ENCODE measurements at regions not wholly inside any gene's neighbourhood (a gene's known extent, or its start where the extent isn't known, plus 50 kb on each side); places are given as distances from the start of the nearest gene placed in this dataset.

- Histone ChIP-seq H2BK20ac (ENCODE audit: low read depth, low read length) (no peak overlapping the region), H4K5ac (ENCODE audit: low read depth, low read length) (no peak overlapping the region), H3K23ac (ENCODE audit: low read depth, low read length) (no peak overlapping the region), H2AFZ (replicated peaks; ENCODE audit: low read length, poor library complexity) (no peak overlapping the region), H3K56ac (ENCODE audit: extremely low read depth, insufficient read depth, low read length) (no peak overlapping the region), H3K9me3 (ENCODE audit: control insufficient read depth, insufficient read depth, low read length) (peaks cover 19% of the 10 kb centered on the region), H3K4me1 (ENCODE audit: control insufficient read depth, insufficient read depth, low read length) (no peaks in the 10 kb centered on the region), H4K20me1 (ENCODE audit: insufficient read depth, low read length) (no peaks in the 10 kb centered on the region), H3K4me2 (ENCODE audit: low read depth, low read length) (no peak overlapping the region), H4K91ac (ENCODE audit: insufficient read depth, low read depth, low read length) (no peak overlapping the region), H2AK5ac (ENCODE audit: low read depth, low read length) (no peak overlapping the region), H2BK15ac (ENCODE audit: low read depth, low read length) (no peak overlapping the region), H3K18ac (ENCODE audit: low read depth, low read length) (no peak overlapping the region), H3K36me3 (ENCODE audit: control insufficient read depth, insufficient read depth, low read length) (no peaks in the 10 kb centered on the region), H3K27me3 (ENCODE audit: control insufficient read depth, insufficient read depth, low read length) (peaks cover 9% of the 10 kb centered on the region), H3K79me1 (ENCODE audit: low read depth in 1 of 2, low read length in 2 of 2) (no peaks in the 10 kb centered on the region), H4K8ac (ENCODE audit: low read depth in 2 of 2, low read length in 2 of 2) (no peak overlapping the region), H3K27ac (ENCODE audit: insufficient read depth, low read length) (no peak overlapping the region), H3K9me1 (ENCODE audit: insufficient read depth, low read length) (no peaks in the 10 kb centered on the region), H3K14ac (replicated peaks; ENCODE audit: low read depth, low read length) (no peak overlapping the region), H2AK9ac (replicated peaks; ENCODE audit: low read depth, low read length, poor library complexity) (no peak overlapping the region), H3K4me3 (ENCODE audit: insufficient read depth, low read depth, low read length) (no peak overlapping the region), H2BK5ac (ENCODE audit: low read depth, low read length, poor library complexity, severe bottlenecking) (no peak overlapping the region), H3K4ac (ENCODE audit: low read depth, low read length) (no peak overlapping the region), H2BK120ac (ENCODE audit: low read depth, low read length) (no peak overlapping the region), H3K9ac (ENCODE audit: low read depth, low read length) (no peak overlapping the region)
- WGBS, 2 experiments (ENCODE audit: extremely low coverage in 2 of 2, insufficient read length in 1 of 2) = no CpG with 5 or more reads among the region's 1 CpG
- no peak for ATAC-seq (ENCODE audit: low read depth)
- dilution Hi-C loops (cut with HindIII; ENCODE audit: low sequenced_read_pairs, unreplicated experiment) = no loop called here
- CTCF ChIA-PET = no interaction called here
- intact Hi-C loops (cut with micrococcal nuclease) = no loop called here
- POLR2A ChIA-PET (ENCODE audit: unreplicated experiment) = no interaction called here
- no TSS peak for BruUV-seq (replicated peaks)
- no peak for DNase-seq
- TF ChIP-seq CTCF (conservative IDR thresholded peaks at IDR 0.05; ENCODE audit: low read depth, low read length) (no peak), RFX5 (IDR thresholded peaks at IDR 0.05; ENCODE audit: low read depth, low read length) (no peak), RAD21 (IDR thresholded peaks at IDR 0.05; ENCODE audit: low read length) (no peak), POLR2A (IDR thresholded peaks at IDR 0.05; ENCODE audit: low read depth, low read length) (no peak), RCOR1 (IDR thresholded peaks at IDR 0.05; ENCODE audit: insufficient replicate concordance, low read length) (no peak), MAFK (IDR thresholded peaks at IDR 0.05; ENCODE audit: low read depth, low read length) (no peak), ELK1 (IDR thresholded peaks at IDR 0.05; ENCODE audit: borderline replicate concordance, low read depth, low read length) (no peak), FOS (IDR thresholded peaks at IDR 0.05; ENCODE audit: low read depth, low read length) (no peak), USF2 (IDR thresholded peaks at IDR 0.05; ENCODE audit: low read depth, low read length) (no peak), MAZ (IDR thresholded peaks at IDR 0.05; ENCODE audit: borderline replicate concordance, low read depth, low read length) (no peak)
- in situ Hi-C loops (cut with MboI; ENCODE audit: low sequenced_read_pairs) = no loop called here
Observed at GRCh38 chr5:73346878-73347408, 101.6 kb downstream of the FOXD1 start.

All from IMR-90 (cell line).